ENCODE measurements at regions not wholly inside any gene's neighbourhood (a gene's known extent, or its start where the extent isn't known, plus 50 kb on each side); places are given as distances from the start of the nearest gene placed in this dataset.

DNA sequence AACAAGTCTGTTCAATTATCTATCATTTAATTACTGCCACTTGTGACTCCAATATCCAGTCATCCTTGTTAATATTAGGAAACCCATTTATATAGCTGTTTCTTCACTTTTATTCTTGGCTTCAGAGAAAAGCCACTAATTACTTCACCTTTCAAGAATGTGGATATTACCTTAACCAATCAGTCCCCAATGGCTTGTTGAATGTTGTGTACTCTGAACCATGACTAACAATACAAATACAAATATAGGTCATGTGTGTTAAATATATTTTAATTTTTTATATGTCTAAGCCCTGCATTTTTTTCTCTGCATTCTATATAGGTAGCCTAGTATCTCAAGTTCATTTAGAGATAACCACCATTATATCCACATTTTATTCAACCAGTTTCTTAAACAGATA, 1513.4 kb upstream of the AGA start:
- Histone ChIP-seq H3K4me2 (ENCODE audit: low read depth, low read length) (no peak overlapping the region), H3K9me3 (ENCODE audit: low read length) (peaks cover 38% of the 10 kb centered on the region), H3K4me3 (replicated peaks in 1 of 3; ENCODE audit: insufficient read depth in 1 of 3, low read depth in 2 of 3, low read length in 3 of 3) (no peak overlapping the region), H2AFZ (ENCODE audit: low read length) (no peak overlapping the region), H3K79me2 (ENCODE audit: insufficient read depth, low read length) (no peaks in the 10 kb centered on the region), H3K27me3 (ENCODE audit: control insufficient read depth in 1 of 2, insufficient read depth in 2 of 2, low read length in 2 of 2) (no peaks in the 10 kb centered on the region), H3K9ac (ENCODE audit: insufficient read depth, low read depth, low read length) (no peak overlapping the region), H3K36me3 (replicated peaks in 1 of 2; ENCODE audit: control insufficient read depth in 1 of 2, insufficient read depth in 2 of 2, low read length in 2 of 2) (no peaks in the 10 kb centered on the region), H3K27ac (ENCODE audit: extremely low read length, insufficient read depth, low read length) (no peak overlapping the region), H3K4me1 (ENCODE audit: insufficient read depth, low read length) (no peaks in the 10 kb centered on the region), H4K20me1 (ENCODE audit: insufficient read depth, low read length) (no peaks in the 10 kb centered on the region)
- in situ Hi-C loops (cut with HindIII; ENCODE audit: extremely low pct_ligation_motif_present, low pct_unique_long_range_greater_than_20kb) = no loop called here
- BruUV-seq (replicated peaks) = no TSS peak
- CTCF ChIA-PET (ENCODE audit: low intra/inter-chr PET ratio, low total read pairs) = no interaction called here
- intact Hi-C loops (cut with micrococcal nuclease; ENCODE audit: unreplicated experiment) = no loop called here
- ATAC-seq = no peak
- DNase-seq (ENCODE audit: low spot score) = no peak
- FAIRE-seq = no peak
- TF ChIP-seq NONO (IDR thresholded peaks at IDR 0.05) (no peak), NONO (CRISPR knock-in tag; conservative IDR thresholded peaks at IDR 0.05) (no peak), NFE2L2 (IDR thresholded peaks at IDR 0.05; ENCODE audit: low read length) (no peak), ARNT (IDR thresholded peaks at IDR 0.05) (no peak)
- POLR2A ChIA-PET = no interaction called here

- no peak for TF ChIP-seq ZNF296 (CRISPR knock-in tag; conservative IDR thresholded peaks at IDR 0.05)
- ATAC-seq (no peak), DNase-seq (ENCODE audit: low spot score) (no peak), FAIRE-seq (no peak)
- no peaks in the 10 kb centered on the region for H3K4me1 ChIP-seq (ENCODE audit: insufficient read depth, low read length)
- CTCF ChIA-PET (ENCODE audit: low intra/inter-chr PET ratio, low total read pairs) = no interaction called here
- H3K27ac ChIP-seq (ENCODE audit: extremely low read length, insufficient read depth, low read length) = no peak overlapping the region
- H3K79me2 ChIP-seq (ENCODE audit: insufficient read depth, low read length) = no peaks in the 10 kb centered on the region
- H3K4me2 ChIP-seq (ENCODE audit: low read depth, low read length) = no peak overlapping the region
- no peaks in the 10 kb centered on the region; a peak in 1 of 5 replicates for H3K36me3 ChIP-seq (replicated peaks in 1 of 2; ENCODE audit: control insufficient read depth in 1 of 2, insufficient read depth in 2 of 2, low read length in 2 of 2)
- H4K20me1 ChIP-seq (ENCODE audit: insufficient read depth, low read length) = no peaks in the 10 kb centered on the region
- no peak overlapping the region for H3K9ac ChIP-seq (ENCODE audit: insufficient read depth, low read depth, low read length)
- BruUV-seq (replicated peaks) = no TSS peak
- intact Hi-C loops (cut with micrococcal nuclease; ENCODE audit: unreplicated experiment) = no loop called here
- H3K4me3 ChIP-seq (replicated peaks in 1 of 3; ENCODE audit: insufficient read depth in 1 of 3, low read depth in 2 of 3, low read length in 3 of 3) = no peak overlapping the region
- in situ Hi-C loops (cut with HindIII; ENCODE audit: extremely low pct_ligation_motif_present, low pct_unique_long_range_greater_than_20kb) = no loop called here
- H3K9me3 ChIP-seq (ENCODE audit: low read length) = peaks cover 49% of the 10 kb centered on the region
- 3% methylated on average over 4 of the region's 4 CpGs for WGBS (ENCODE audit: low lambda C conversion rate)
- POLR2A ChIA-PET = no interaction called here
- H2AFZ ChIP-seq (ENCODE audit: low read length) = no peak overlapping the region
- no peaks in the 10 kb centered on the region for H3K27me3 ChIP-seq (ENCODE audit: control insufficient read depth in 1 of 2, insufficient read depth in 2 of 2, low read length in 2 of 2)
Observed at GRCh38 chr4:178958725-178959440, 1516.6 kb upstream of the AGA start.

Data from HepG2 (cell line).